ENCODE measurements at regions not wholly inside any gene's neighbourhood (a gene's known extent, or its start where the extent isn't known, plus 50 kb on each side); places are given as distances from the start of the nearest gene placed in this dataset.
"Not testable (repeated sequence)": the region's sequence is repeated elsewhere in the genome, so short reads cannot be mapped to it uniquely, and the experiment has no call there.

DNA sequence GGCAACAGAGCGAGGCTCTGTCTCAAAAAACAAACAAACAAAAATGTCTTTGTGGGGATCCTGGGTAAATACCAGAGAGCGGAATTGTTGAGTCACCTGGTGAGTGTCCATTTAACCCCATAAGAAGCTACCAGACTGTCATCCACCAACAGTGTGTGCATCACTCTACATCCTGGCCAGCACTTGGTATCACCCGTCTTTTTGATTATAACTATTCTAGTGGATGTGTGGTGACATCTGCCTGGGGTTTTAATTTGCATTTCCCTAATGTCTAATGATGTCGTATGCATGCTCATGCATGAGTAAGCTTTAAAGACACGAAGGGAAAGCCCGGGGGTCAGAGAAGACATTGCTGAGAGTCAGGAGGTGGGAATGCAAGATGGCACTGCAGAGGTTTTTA, 126.7 kb upstream of the MRI1 start:
- POLR2A ChIA-PET = no interaction called here
- DNase-seq (ENCODE audit: low read depth, low spot score) = no peak

DNA sequence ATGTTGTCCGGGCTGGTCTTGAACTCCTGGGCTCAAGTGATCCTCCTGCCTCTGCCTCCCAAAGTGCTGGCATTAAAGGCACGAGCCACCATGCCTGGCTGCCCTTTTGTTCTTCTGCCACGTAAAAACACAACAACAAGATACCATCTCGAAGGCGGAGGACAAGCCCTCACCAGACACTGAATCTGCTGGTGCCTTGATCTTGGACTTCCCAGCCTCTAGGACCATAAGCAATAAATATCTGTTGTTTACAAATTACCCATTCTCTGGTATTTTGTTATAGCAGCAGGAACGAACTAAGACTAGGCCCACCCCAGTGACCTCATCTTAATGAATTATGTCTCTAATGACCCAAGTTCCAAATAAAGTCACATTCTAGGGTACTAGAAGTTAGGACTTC, 128.4 kb upstream of the CACNA1A start:
- Histone ChIP-seq H3K9me3 (ENCODE audit: control insufficient read depth, insufficient read depth, low read length) (peaks cover 29% of the 10 kb centered on the region), H3K27ac (ENCODE audit: low read depth, low read length) (no peak overlapping the region), H3K4me3 (ENCODE audit: low read depth, low read length) (no peak overlapping the region), H3K27me3 (ENCODE audit: control insufficient read depth, insufficient read depth, low read length) (no peaks in the 10 kb centered on the region)
- ChIA-PET POLR2A (interaction anchor here (0.7 kb wide), 1 partner anchor 205 kb away, joined by 3 read pairs; no protein-coding TSS in a partner anchor), CTCF (interaction anchor here (0.6 kb wide), 1 partner anchor 25 kb away, joined by 4 read pairs; no protein-coding TSS in a partner anchor)
- DNase-seq (ENCODE audit: low read depth, low spot score) = no peak
- TF ChIP-seq, protein P1, sequence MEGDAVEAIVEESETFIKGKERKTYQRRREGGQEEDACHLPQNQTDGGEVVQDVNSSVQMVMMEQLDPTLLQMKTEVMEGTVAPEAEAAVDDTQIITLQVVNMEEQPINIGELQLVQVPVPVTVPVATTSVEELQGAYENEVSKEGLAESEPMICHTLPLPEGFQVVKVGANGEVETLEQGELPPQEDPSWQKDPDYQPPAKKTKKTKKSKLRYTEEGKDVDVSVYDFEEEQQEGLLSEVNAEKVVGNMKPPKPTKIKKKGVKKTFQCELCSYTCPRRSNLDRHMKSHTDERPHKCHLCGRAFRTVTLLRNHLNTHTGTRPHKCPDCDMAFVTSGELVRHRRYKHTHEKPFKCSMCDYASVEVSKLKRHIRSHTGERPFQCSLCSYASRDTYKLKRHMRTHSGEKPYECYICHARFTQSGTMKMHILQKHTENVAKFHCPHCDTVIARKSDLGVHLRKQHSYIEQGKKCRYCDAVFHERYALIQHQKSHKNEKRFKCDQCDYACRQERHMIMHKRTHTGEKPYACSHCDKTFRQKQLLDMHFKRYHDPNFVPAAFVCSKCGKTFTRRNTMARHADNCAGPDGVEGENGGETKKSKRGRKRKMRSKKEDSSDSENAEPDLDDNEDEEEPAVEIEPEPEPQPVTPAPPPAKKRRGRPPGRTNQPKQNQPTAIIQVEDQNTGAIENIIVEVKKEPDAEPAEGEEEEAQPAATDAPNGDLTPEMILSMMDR (IDR thresholded peaks at IDR 0.05; ENCODE audit: low read depth, low read length) = no peak

More for the DNA sequence above, 126.7 kb upstream of the MRI1 start:
- no peaks in the 10 kb centered on the region for H3K27me3 ChIP-seq (ENCODE audit: control insufficient read depth, insufficient read depth, low read length)
- TF ChIP-seq, protein P1 (IDR thresholded peaks at IDR 0.05; ENCODE audit: low read depth, low read length) = no peak
- peaks cover 21% of the 10 kb centered on the region for H3K9me3 ChIP-seq (ENCODE audit: control insufficient read depth, insufficient read depth, low read length)
- CTCF ChIA-PET = interaction anchor here (1.2 kb wide), 1 partner anchor 48 kb away, joined by 3 read pairs; no protein-coding TSS in a partner anchor
- no peak overlapping the region for H3K4me3 ChIP-seq (ENCODE audit: low read depth, low read length)
- H3K27ac ChIP-seq (ENCODE audit: low read depth, low read length) = no peak overlapping the region

DNA sequence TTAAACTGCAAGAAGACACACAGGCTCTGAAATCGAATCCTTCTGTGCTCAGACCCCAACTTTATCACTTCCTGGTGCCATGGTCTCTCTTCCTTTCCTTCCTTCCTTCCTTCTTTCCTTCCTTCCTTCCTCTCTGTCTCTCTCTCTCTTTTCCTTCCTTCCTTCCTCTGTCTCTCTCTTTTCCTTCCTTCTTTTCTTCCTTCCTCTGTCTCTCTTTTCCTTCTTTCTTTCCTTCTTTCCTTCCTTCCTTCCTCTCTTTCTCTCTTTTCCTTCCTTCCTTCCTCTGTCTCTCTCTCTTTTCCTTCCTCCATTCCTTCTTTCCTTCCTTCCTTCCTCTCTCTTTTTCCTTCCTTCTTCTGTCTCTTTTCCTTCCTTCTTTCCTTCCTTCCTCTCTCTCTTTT, 127.2 kb upstream of the CACNA1A start:
- Histone ChIP-seq H3K27me3 (ENCODE audit: control insufficient read depth, insufficient read depth, low read length) (no peaks in the 10 kb centered on the region), H3K9me3 (ENCODE audit: control insufficient read depth, insufficient read depth, low read length) (peaks cover 23% of the 10 kb centered on the region), H3K4me3 (ENCODE audit: low read depth, low read length) (no peak overlapping the region), H3K27ac (ENCODE audit: low read depth, low read length) (no peak overlapping the region)
- TF ChIP-seq, protein P1 (IDR thresholded peaks at IDR 0.05; ENCODE audit: low read depth, low read length) = no peak
- DNase-seq (ENCODE audit: low read depth, low spot score) = no peak
- ChIA-PET POLR2A (interaction anchor here (0.6 kb wide), 1 partner anchor 508 kb away, joined by 4 read pairs; no protein-coding TSS in a partner anchor), CTCF (no interaction called here)

DNA sequence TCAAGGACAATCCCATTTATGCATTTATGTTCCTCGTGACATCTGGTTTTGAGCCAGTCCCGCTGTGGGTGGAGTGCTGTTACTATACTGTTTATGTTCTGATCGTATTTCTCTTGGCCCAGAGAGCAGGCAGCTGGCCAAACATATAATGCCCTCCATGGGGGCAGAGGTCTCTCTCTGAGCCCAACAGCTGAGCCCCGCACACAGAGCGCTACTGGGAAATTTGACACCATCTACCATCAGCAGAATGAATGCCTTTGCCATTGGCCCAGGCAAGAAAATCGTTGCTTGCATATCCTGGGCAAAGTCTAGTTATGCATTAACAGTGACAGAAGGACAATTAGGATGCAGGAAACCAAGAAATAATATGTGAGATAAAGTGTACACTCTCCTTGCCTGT, 126.8 kb upstream of the CACNA1A start:
- Histone ChIP-seq H3K4me3 (ENCODE audit: low read depth, low read length) (no peak overlapping the region; the same call in 1 of the 2 replicates), H3K9me3 (ENCODE audit: control insufficient read depth, insufficient read depth, low read length) (peaks cover 23% of the 10 kb centered on the region), H3K27ac (ENCODE audit: low read depth, low read length) (peak overlapping the region; percentile 58), H3K27me3 (ENCODE audit: control insufficient read depth, insufficient read depth, low read length) (no peaks in the 10 kb centered on the region)
- POLR2A ChIA-PET = interaction anchor here (0.6 kb wide), 1 partner anchor 507 kb away, joined by 4 read pairs; no protein-coding TSS in a partner anchor
- CTCF ChIA-PET = no interaction called here
- TF ChIP-seq, protein P1 (IDR thresholded peaks at IDR 0.05; ENCODE audit: low read depth, low read length) = no peak
- peak; percentile 57 for DNase-seq (ENCODE audit: low read depth, low spot score)

DNA sequence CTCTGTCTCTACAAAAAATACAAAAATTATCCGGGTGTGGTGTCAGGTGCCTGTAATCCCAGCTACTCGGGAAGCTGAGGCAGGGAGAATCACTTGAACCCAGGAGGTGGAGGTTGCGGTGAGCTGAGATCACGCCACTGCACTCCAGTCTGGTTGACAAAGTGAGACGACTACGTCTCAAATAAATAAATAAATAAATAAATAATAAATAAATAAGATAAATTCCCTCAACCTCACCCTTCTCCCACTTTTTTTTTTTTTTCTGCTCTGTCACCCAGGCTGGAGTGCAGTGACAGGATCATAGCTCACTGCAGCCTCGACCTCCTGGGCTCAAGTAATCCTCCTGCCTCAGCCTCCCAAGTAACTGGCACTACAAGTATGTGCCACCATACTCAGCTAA, 125.9 kb upstream of the CACNA1A start:
- POLR2A ChIA-PET = interaction anchor here (0.6 to 0.7 kb wide), 2 partner anchors 364 to 1084 kb away, joined by 3 read pairs; no protein-coding TSS in a partner anchor
- not testable (repeated sequence) for H3K27me3 ChIP-seq (ENCODE audit: control insufficient read depth, insufficient read depth, low read length); H3K27ac ChIP-seq (ENCODE audit: low read depth, low read length); DNase-seq (ENCODE audit: low read depth, low spot score); H3K4me3 ChIP-seq (ENCODE audit: low read depth, low read length)
- CTCF ChIA-PET = interaction anchor here (0.7 kb wide), 2 partner anchors 11 to 90 kb away, joined by 3 read pairs; no protein-coding TSS in a partner anchor
- H3K9me3 ChIP-seq (ENCODE audit: control insufficient read depth, insufficient read depth, low read length) = peaks cover 14% of the 10 kb centered on the region
